Iris pigment epithelial cell (primary cell): ENCODE measurements at regions not wholly inside any gene's neighbourhood (a gene's known extent, or its start where the extent isn't known, plus 50 kb on each side); places are given as distances from the start of the nearest gene placed in this dataset.
"Not testable (repeated sequence)": the region's sequence is repeated elsewhere in the genome, so short reads cannot be mapped to it uniquely, and the experiment has no call there.

Source experiments
- DNase-seq: peaks from one replicate; pipeline ENCODE4 v3.0.0-alpha.2; 2011; ENCODE audit warnings: low read depth

DNA sequence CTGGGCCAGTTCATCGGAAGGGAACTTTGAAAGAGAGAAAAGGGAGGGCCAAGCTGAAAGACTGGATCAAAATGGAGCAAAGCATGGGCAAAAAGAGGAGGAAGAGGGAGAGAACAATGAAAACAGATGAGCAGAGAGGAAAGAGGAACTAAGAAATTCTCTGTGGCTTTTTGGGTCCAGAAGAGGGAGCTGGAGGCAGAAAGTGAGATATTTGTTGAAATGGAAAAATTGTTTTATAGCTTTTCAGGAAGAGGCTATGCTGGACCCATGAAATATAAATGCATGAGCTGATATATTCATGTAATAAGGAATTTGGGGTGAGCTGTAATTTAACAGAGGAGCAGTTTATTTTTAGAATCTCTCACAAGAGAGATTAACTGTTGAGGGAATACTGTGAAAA lies 457.3 kb downstream of the DMAC1 start:
- no peak for DNase-seq

DNA sequence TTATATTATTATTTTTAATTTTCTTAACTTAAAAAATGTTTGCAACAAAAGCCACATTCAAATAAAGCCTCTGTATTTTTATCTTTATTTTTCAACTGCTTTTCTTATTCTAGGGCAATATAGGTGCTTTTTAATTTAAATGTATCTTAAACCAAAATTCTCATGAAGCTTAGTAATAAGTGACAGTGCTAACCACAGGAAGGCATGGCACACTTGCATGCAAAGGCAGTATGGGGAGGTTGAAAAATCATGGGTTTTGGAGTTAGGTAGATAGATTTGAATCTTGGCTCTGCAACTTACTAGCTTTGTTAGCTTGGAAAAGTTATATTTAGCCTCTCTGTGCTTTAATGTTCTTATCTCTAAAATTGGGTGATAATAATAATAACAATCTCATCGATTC lies 458.0 kb downstream of the DMAC1 start:
- DNase-seq = no peak

GRCh38 chr9:7340451-7340850 lies 459.1 kb downstream of the DMAC1 start:
- no peak for DNase-seq

GRCh38 chr9:7338586-7339281 lies 460.8 kb downstream of the DMAC1 start:
- no peak for DNase-seq

DNA sequence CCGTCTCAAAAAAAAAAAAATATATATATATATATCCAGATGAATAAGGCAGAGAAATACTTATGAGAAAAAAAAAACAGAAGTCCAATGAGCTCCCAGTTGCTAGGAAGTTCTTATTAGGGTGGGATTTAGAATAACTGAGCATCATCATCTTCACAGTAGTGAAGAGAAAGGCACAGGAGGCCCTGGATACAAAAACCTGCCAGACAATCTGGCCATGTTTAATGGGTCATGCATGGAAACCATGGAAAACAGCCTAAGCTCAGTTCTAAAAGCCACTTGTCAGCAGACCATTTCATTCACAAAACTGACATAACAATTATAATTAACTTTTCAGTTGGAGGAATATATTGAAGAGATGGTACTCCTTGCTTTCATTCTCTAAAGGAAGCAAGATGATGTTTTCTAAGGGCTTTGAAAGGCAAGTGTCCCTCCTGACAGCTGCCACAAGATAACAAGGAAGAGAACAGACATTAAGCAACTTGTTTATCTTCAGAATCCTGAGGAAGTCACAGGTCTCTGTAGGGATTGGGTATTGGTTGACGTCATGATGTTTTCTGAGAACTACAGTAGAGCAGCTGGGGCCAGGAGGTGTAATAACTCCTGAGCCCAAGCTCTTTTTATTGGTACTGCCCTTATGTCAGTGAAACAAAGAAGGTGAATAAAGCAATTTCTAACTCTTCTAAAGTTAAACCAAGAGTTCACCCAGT lies 463.1 kb downstream of the DMAC1 start:
- peak; percentile 9 for DNase-seq

- DNase-seq = no peak
These were observed 465.9 kb downstream of the DMAC1 start for GRCh38 chr9:7333719-7334118.

DNA sequence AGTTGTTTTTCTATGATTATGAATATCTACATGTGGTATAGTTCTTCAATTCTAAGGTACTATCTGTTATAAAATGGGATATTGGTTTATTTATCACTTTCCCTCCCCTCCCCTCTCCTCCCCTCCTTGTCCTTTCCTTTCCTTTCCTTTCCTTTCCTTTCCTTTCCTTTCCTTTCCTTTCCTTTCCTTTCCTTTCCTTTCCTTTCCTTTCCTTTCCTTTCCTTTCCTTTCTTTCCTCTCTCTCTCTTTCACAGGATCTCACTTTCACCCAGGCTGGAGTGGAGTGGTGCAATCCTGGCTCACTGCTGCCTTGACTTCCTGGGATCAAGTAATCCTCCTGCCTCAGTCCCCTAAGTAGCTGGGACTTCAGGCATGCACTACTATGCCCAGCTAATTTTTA lies 466.8 kb downstream of the DMAC1 start:
- no peak for DNase-seq

DNA sequence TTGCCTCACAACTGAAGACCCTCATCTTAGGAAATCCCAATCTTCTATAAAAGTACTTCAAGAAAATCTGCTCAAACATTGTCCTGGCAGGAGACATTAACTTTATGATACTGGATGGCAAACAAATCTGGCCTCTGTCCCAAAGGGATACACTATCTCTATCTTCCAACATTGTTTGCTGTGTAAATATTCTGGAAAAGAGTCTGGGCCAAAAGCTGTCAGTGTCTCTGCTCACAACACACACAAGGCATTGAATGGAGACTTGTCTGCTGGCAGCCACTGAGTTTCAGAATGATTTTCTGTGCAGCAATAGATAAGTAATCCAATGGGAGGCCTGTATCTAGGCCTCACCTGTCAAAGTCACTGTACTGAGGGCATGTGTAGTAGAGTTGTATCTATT lies 471.1 kb downstream of the DMAC1 start:
- no peak for DNase-seq

DNA sequence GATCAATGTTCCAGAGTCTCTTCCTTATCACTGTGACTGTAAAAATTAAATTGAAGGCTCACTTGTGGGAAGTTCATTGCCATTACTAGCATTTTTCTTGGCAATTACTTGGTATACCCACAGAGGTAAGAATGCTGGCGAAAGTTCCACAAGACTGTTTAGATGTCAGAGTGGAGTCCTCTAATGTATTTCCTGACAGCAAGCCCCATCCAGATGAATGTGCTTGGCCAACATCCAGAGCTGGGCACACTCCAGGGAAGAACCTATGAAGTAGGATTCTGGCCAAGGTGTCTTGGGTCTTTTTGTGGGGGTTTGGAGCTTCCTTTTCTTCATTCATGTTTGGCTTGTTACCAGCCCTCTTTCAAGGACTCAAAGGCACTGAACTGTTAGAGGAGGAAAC lies 473.6 kb downstream of the DMAC1 start:
- no peak for DNase-seq

- no peak for DNase-seq
These were observed 475.4 kb downstream of the DMAC1 start for GRCh38 chr9:7324152-7324598.

- no peak for DNase-seq
These were observed 478.7 kb downstream of the DMAC1 start for GRCh38 chr9:7320841-7321240.

DNA sequence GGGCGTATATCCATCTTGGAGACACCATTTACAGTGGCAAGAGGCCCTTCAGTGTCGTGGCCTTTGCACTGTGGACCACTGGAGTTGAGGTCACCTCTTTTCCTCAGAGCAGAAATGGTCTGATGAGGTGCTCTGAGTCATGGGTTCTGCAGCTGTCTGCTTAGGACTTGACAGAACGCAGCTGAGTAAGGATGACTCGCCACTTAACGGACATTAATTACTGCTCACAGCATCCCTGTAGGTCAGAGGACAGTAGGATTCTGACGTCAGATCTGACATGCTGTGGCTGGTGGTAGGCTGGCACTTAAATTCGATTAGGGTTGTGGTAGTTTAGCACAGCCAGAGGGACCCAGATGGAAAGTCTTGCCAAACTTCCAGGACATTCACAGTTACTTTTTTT lies 479.4 kb downstream of the DMAC1 start:
- DNase-seq = peak; percentile 78

DNA sequence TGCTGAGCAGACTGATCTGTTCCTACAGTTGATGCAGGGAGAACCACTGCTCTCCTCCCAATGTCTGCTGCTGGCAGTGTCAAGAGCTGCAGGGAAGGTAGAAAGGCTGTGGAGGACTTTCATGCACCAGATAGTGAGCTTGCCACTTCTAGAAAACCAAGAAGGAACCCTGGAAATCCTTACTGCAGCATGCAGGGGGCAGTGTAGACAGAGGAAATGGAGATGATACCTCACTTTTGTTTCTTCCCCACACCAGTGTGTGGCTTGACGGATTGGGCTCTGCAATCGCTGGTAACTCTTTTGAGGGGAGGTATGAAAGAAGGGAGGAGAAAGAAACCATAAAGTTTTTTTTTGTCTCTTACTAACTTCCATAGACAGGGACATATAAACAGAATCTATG lies 480.7 kb downstream of the DMAC1 start:
- DNase-seq = no peak

DNA sequence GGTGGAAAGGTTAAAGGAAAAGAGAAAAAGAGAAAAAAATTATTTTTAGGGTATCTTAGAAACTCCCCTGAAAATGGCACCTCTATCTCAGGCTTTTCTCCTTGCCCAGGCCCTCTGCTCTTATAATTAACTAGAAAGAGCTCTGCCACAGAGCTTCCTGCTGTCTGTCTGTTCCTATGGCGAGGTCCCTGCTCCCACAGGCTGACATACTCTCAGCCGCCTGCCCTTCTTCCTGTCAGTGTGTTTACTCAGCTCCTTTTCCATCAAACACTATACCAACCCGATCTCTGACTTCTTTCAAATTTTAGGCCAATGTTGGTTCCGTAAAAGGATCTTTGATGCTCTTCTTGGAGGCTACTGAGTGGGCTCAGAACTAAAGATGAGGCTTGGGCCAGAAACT lies 482.6 kb downstream of the DMAC1 start:
- no peak for DNase-seq

DNA sequence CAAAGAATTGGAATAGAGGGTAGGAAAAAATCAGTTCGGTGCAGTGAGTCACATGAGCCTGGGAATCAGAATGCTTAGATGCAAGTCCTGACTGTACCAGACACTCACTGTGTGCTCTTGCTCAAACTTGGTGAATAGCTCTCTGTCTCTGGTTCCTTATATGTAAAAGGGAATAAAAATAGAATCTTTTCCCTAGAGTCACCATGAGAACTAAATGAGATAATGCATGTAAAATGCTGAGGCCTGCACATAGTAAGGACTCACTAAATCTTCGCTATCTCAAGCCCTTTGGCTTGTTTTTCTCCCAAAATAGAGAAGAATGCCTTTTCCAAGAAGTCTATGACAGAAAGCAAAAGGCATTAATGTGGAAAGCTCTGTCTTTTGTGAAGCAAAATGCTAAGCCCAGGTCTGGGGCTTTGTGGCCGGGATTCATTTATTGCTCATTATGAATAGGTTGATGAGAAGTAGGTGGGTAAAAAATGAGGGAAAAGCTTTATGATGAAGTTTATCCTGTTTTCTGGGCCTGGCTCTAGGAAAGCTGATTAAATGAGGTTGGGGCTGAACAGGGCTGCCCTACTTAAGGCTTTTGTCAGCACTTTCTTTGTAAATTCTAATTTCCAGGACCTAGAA lies 483.3 kb downstream of the DMAC1 start:
- no peak for DNase-seq

DNA sequence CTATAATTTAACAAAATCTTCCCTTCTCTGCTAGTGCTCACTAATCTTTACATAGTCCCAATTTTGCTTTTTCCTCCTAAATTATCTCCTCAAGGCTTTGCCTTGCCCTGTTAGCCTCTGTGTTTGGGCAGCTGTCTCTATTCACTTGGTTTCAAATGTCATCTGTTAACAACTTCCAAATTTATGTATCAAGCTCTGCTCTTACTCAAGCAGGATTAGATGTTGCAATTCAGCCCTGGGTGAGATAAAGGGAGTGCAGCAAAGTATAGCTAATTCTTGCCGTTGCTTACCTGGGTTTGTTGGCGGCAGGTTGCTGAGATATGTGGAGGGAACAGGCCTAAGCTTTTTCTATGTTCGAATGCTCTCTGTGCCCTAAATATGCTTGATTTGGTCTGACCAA lies 483.8 kb downstream of the DMAC1 start:
- peak; percentile 25 for DNase-seq

DNA sequence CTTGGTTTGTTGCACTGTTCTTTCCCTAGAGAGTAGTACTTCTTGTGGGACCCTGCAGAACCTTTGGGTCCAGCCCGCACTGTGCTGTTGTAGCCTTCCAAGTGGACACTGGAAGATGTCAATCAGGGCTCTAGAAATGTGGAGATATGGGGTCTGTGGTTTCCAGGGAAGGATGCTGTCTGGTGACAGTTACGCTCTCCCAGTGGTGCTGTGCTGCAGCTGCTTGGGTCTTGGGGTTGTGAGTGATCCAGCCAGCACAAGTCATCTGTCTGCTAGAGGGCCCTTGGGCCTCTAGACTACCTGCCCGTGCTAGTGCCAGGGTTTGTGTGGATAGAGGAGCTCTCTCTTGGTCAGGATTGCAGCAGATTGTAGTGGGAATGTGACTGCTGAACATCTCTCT lies 484.5 kb downstream of the DMAC1 start:
- DNase-seq = no peak

DNA sequence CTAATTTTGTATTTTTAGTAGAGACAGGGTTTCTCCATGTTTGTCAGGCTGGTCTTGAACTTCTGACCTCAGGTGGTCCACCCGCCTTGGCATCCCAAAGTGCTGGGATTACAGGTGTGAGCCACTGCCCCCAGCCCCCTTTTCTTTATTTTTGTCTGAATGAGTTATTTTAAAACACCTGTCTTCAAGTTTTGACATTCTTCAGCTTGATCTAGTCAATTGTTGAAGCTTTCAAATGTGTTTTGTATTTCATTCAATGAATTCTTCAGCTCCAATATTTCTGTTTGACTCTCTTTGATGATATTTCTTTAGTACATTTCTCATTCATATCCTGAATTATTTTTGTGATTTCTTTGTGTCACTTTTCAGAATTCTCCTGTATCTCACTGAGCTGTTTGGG lies 486.2 kb downstream of the DMAC1 start:
- DNase-seq = no peak

GRCh38 chr9:7309051-7309450 lies 490.5 kb downstream of the DMAC1 start:
- not testable (repeated sequence) for DNase-seq

DNA sequence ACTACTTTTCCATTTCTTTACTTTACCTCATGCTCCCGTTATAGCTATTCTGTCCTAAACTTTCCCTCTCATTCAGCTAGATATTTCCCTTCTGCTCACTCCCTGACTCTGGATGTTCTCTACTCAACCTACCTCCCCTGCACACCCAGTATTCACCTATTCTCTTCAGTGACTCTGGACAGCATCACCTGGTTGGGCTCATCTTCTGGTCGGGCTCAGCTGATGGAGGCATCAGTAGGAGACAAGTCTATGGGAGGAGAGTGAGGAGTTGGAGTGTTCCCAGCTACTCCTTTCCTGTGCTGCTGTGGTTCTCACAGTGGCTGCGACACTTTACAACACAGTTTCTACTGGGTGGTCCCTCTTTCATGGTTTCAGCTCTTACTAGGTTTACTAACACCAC lies 493.9 kb downstream of the DMAC1 start:
- no peak for DNase-seq

- no peak for DNase-seq
These were observed 495.0 kb downstream of the DMAC1 start for GRCh38 chr9:7304627-7304995.

GRCh38 chr9:7303907-7304626 lies 495.5 kb downstream of the DMAC1 start:
- no peak for DNase-seq

DNA sequence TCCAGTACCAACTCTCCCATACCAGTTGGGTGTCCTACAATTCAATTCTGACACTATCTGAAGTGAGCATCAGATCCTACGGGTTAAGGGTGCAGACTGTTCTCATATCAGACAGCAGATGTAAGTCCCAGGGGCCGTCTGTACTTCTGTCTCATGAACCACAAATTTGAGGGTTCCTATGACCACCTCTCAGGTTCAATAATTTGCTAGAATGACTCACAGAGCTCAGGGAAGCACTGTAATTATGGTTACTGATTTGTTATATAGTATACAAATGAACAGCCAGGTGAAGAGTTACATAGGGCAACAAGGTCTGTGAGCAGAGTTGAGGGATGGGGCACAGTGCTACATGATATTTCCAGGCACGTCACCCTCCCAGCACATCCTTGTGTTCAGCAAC lies 499.1 kb downstream of the DMAC1 start:
- no peak for DNase-seq
